Left forelimb (tissue), 1 donor: ENCODE measurements at regions not wholly inside any gene's neighbourhood (a gene's known extent, or its start where the extent isn't known, plus 50 kb on each side); places are given as distances from the start of the nearest gene placed in this dataset.
"Not testable (repeated sequence)": the region's sequence is repeated elsewhere in the genome, so short reads cannot be mapped to it uniquely, and the experiment has no call there.

Source experiments
- DNase-seq: peaks from one replicate; pipeline ENCODE4 v3.0.0-alpha.2; 2018; ENCODE audit warnings: low spot score

DNA sequence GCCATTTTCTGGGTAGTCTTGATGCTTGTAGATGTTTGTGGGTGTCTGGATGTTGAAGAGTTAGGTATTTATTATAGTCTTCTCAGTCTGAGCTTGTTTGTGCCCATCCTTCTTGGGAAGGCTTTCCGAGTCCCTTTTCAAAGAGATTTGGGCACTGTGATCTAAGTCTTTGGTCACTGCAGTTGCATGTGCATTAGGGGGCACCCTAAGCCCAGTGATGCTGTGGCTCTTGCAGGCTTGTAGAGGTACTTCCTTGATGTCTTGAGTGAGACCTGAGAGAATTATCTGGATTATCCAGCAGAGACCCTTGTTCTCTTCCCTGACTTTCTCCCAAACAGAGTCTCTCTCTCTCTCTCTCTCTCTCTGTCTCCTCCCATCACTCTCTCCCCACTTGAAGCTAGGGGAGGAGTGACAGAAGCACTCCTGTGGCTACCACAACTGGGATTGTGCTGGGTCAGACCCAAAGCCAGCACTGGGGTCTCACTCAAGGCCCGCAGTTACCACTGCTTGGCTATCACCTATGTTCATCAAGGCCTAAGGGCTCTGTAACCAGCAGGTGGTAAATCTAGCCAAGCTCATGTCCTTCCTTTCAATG, 68.5 kb downstream of the TMCO5A start:
- no peak for DNase-seq

GRCh38 chr15:38004218-38004861, 69.9 kb downstream of the TMCO5A start:
- no peak for DNase-seq

- no peak for DNase-seq
Observed at GRCh38 chr15:38005953-38006808, 71.7 kb downstream of the TMCO5A start.

- no peak for DNase-seq
Observed at GRCh38 chr15:38010395-38010794, 76.0 kb downstream of the TMCO5A start.

- no peak for DNase-seq
Observed at GRCh38 chr15:38012894-38013293, 78.5 kb downstream of the TMCO5A start.

DNA sequence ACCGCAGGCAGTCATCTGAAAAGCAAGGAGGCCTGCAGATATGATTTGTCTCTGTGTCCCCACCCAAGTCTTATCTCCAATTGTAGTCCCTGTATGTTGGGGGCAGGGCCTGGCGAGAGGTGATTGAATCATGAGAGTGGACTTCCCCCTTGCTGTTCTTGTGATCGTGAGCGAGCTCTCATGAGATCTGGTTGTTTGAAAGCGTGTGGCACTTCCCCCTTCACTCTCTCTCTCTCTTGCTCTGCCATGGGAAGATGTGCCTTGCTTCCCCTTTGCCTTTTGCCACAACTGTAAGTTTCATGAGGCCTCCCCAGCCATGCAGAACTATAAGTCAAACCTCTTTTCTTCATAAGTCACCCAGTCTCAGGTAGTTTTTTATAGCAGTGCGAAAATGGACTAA, 83.3 kb downstream of the TMCO5A start:
- no peak for DNase-seq

GRCh38 chr15:38019066-38019465, 84.6 kb downstream of the TMCO5A start:
- DNase-seq, result no peak

DNA sequence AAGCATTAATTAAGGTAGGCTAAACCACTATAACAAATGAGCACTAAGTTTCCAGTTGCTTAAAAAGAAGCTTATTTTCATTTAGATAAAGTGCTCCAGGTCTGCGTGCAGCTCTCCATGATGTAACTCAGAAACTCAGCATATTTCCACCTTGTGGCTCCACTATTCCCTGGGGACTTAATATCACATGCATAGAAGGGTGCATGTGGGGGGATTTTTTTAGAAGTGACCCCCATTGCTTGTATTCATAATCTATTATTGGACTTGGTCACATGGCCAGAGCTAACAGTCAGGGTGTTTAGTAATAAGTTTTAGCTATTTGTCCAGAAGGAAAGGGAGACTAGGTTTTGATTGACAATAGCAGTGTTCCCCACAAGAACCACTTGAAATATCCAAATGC, 86.8 kb downstream of the TMCO5A start:
- DNase-seq, result no peak

- no peak for DNase-seq
Observed at GRCh38 chr15:38024293-38025091, 90.1 kb downstream of the TMCO5A start.

- not testable (repeated sequence) for DNase-seq
Observed at GRCh38 chr15:38025656-38026055, 91.2 kb downstream of the TMCO5A start.

- DNase-seq, result no peak
Observed at GRCh38 chr15:38028869-38029268, 94.4 kb downstream of the TMCO5A start.

DNA sequence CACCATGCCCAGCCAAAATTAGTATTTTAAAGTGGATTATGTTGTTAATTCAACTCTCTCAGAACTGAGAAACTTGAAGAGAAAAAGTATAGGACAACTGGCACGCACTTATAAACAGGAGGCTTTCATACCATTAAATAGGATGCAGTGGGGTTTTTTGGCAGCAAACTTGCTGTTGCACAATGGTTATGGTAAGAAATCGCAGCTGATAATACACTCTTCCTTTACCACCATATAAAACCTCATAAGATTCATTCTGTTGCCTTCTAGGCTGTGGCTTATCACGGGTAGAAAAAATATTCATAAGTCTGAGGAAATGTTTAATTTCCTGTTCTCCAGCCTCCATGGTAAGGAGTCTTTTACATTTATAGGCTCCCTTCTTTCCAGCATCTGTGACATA, 95.3 kb downstream of the TMCO5A start:
- no peak for DNase-seq

GRCh38 chr15:38030609-38031008, 96.2 kb downstream of the TMCO5A start:
- DNase-seq, result no peak

DNA sequence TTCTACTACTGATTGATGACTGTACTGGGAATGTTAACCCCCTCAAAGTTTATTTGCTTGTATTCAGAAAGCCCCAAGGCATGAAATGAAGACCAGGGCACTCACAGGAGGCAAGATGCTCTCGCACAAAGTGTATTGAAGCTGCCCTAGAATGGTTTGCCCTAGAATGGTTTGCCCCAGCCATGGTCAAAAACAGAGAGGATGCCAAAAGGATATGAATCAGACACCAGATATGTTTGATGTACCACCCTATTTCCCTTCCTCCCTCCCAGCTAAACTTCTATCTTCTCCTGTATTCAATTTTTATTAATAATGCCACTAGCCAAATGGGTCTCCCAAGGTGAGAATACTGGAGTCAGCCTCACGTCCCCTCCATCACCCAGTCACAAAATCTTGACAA, 101.3 kb downstream of the TMCO5A start:
- no peak for DNase-seq

DNA sequence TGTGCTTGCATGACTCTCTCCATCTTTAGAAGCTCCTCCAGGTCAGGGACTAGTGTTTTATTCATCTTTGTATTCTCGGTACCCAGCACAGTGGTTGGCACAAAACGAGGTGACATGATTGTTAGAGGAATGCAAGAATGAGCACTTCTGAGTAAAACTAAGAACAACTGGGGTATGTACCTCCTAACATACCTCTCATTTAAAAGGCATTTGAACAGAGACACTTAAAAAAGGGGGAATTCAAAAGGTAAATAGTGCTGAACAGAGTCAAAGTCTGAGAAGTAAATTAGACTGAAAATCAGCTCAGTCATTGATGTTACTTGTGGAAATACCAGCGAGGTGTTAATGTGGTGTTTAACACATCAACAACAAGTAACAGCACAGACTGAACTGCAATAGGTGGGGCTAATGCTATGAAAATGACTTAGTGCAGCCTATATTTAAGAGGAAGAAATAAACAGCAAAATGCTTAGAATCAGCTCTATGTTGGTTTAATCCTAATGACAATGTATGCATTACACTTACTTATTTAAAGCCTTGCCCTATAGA, 102.4 kb downstream of the TMCO5A start:
- DNase-seq, result no peak

GRCh38 chr15:38038659-38039442, 104.4 kb downstream of the TMCO5A start:
- DNase-seq, result no peak

DNA sequence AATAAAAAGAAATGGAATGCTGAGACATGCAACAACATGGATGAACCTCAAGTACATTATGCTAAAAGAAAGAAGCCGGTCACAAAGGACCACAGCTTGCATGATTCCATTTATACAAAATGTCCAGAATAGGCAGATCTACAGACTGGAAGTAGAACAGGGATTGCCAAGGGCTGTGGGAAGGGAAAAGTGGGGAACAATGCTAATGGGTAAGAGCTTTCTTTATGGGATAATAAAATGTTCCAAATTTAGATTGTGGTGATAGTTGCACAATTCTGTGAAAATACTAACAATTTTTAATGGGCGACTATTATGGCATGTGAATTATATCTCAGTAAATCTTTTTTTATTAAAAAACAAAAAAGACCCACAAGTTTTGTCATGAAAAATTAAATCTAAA, 106.2 kb downstream of the TMCO5A start:
- no peak for DNase-seq

GRCh38 chr15:38041576-38041975, 107.1 kb downstream of the TMCO5A start:
- DNase-seq, result no peak

DNA sequence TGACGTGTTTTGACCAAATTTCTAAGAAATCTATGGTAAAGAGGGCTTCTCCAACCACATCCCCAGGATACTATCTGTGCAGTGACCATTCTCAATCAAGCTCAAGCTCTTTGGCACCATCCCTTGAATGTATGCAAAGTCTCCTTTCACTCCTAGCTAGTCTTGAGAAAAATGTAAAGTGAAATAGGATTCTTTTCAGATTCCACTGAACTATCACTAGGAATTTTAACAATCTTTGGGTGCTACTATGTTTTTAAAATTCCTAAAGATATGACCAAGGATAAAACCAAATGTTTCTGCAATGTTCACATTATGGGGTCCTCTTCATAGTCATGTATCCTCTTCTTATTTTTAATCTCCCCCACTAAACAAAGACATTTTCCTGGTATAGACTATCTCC, 107.8 kb downstream of the TMCO5A start:
- no peak for DNase-seq

DNA sequence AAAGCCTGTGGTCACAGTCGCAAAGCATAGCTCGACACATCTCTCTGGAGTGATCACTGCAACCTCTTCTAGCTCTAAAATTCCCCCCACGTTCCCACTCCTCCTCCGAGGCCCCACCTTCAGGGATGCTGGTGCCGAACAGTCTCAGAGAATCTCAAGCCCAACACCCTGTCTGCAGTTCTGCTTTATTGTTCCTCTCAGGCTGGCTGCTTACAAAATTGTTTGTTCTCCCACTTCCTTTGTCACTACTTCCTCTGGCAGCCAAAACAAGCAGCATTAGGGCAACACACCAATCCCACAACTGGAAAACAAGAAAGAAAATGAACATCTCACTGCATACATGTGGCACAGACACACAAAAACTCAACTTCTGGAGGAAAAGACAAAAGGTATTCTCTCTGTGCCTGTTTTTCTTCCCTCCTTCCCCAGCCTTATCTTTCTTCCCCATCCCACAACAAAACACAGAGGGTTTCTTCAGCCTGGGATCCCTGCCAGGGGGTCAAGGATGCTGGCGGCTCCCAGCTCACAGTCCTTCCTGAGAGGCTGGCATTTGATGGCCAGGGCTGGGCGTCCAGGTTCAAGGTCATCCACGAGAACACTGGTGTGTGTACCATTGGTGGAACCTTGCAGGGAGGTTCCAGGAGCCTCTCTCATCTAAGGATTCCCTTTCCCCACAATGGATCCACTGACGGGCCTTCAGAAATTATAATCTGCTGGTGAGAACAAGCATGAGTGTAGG, 108.4 kb downstream of the TMCO5A start:
- DNase-seq, result no peak
